HG02763 (cell line): ENCODE measurements at regions not wholly inside any gene's neighbourhood (a gene's known extent, or its start where the extent isn't known, plus 50 kb on each side); places are given as distances from the start of the nearest gene placed in this dataset.
"Not testable (repeated sequence)": the region's sequence is repeated elsewhere in the genome, so short reads cannot be mapped to it uniquely, and the experiment has no call there.

ENCODE experiments used
- ATAC-seq: cut with Tn5 transposase; IDR thresholded peaks from one replicate; pipeline ENCODE4 v1.9.1; 2021; ENCODE audit warnings: mild to moderate bottlenecking, moderate library complexity; ENCODE audit not compliant: unreplicated experiment

DNA sequence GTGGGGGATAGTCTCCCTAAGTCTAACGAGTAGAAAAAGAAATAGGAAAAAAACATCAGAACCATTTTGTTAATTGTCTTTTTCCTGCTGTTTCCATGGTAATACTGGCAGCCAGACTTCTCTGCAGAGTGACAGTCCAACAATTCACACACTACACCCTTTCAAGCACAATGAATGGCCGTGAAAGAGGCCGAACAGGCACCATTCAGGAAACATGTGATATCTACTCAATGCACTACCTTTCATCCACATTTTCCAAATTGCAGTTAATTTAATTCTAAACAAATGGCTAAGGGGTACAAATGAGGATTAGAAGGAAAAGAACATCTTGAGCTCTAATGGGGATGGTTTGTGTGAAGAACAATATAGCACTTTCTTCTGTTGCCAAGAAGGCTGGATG is 358.5 kb upstream of the ANKRD30A start:
- no peak for ATAC-seq

GRCh38 chr10:36766415-36766810 is 359.0 kb upstream of the ANKRD30A start:
- no peak for ATAC-seq

GRCh38 chr10:36765782-36766414 is 359.5 kb upstream of the ANKRD30A start:
- ATAC-seq = no peak

- ATAC-seq = no peak
These were observed 360.6 kb upstream of the ANKRD30A start for GRCh38 chr10:36764823-36765222.

GRCh38 chr10:36761121-36761520 is 364.3 kb upstream of the ANKRD30A start:
- no peak for ATAC-seq

DNA sequence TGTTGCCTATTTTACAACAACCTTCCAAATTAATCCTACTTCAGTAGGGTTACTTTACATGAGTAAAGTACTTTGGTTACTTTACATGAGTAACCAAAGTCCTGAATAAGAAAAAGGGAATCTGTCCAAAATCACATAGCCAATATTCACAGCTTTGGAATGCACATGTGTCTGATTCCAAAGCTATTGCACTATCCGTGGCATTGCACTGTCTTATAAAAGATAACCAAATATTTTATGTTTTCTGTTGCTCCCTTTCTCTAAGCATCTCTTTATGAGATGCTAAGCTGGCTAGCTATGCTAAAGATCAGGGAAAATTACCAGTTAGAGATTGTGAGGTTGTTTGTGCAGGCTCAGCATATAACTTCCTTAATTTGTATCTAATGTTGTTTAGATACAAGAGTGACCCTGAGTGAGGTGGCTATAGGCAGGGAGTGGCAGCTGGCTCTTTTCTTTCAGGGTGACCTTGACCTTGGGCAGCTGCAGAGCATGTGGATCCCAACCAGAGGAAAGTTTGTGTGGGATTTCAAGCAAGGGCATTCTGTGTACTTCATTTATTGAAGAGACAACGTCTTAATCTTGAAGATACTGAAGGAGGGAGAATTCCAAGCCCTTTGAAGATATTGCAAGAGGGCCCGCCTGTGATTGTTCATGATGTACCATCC is 366.1 kb upstream of the ANKRD30A start:
- no peak for ATAC-seq

GRCh38 chr10:36748128-36748871 is 377.1 kb upstream of the ANKRD30A start:
- ATAC-seq = no peak

- ATAC-seq = no peak
These were observed 385.4 kb upstream of the ANKRD30A start for GRCh38 chr10:36739884-36740445.

DNA sequence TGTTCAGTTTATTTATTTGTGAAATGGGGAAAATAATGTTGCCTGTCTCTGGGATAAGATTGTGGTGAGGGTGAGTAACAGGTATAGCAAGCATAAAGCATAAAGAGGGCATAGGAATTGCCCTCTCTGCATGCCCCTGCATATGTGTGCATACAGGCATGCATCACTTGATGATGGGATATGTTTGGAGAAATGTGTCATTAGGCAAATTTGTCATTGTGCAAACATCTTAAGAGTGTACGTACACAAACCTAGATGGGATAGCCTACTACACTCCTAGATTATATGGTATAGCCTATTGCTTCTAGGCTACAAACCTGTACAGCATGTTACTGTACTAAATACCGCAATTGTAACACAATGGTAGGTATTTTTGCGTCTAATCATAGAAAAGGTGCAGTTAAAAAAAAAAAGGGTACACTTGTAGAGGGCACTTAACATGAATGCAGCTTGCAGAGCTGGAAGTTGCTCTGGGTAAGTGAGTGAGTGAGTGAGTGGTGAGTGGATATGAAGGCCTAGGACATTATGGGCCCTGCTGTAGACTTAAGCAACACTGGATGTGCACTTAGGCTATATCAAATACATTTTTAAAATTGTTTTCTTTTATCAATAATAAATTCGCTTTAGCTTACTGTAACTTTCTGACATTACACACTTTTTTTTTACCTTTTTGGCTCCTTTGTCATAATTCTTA is 386.5 kb upstream of the ANKRD30A start:
- ATAC-seq = no peak

DNA sequence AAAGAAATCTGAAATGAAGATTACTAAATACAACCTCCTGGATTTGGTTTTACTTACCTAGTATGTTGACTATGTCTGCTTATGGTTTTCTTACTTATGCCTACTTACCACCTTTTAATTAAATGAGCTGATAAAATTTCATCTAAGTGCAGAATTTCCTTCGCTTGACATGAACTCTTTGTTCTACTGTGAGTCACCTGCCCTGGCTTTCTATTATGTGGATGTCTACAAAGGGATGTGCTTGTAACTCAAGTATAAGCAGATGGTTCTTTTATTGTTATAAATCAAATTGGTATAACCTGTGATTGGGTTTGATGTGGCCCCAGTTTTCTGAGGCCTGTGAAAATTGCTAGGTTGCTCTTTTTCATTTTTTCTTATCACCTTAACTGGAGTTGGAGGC is 389.1 kb upstream of the ANKRD30A start:
- ATAC-seq = no peak

DNA sequence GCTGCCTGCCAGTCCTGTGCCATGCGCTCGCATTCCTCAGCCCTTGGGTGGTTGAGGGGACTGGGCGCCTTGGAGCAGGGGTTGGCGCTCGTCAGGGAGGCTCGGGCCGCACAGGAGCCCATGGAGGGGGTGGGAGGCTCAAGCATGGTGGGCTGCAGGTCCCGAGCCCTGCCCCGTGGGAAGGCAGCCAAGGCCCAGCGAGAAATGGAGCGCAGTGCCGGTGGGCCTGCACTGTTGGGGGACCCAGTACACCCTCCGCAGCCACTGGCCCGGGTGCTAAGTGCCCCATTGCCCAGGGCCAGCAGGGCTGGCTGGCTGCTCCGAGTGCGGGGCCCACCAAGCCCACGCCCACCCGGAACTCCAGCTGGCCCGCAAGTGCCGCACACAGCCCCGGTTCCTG is 390.8 kb upstream of the ANKRD30A start:
- ATAC-seq = not testable (repeated sequence)

DNA sequence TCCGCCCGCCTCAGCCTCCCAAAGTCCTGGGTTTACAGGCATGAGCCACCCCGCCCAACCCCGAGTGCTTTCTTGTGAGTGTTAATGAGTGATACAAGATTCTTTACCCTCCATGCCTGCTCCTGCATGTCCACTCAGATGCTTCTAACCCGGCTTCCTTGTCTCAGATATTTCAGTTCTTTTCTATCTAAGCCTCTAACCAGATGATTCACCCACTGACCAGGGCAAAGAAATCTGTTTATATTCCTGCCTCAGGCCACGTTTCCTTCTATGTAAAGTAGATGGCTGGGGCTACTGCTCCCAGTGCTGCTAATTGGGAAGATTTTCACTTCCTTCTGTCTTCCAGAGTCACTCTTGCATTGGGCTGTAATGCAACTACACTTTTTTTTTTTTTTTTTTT is 395.1 kb upstream of the ANKRD30A start:
- ATAC-seq = no peak

GRCh38 chr10:36728626-36729025 is 396.8 kb upstream of the ANKRD30A start:
- no peak for ATAC-seq

- ATAC-seq = no peak
These were observed 399.5 kb upstream of the ANKRD30A start for GRCh38 chr10:36725581-36726520.

DNA sequence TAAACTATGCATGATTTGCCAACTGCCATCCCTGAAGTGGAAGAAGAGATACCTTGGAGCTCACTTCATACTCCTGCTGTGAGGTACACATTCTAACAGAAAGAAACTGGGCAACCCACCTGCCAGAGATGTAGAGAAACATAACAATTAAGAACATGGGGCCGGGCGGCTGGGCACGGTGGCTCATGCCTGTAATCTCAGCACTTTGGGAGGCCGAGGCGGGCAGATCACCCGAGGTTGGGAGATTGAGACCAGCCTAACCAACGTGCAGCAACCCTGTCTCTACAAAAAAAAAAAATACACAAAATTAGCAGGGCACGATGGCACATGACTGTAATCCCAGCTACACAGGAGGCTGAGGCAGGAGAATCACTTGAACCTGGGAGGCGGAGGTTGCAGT is 402.6 kb upstream of the ANKRD30A start:
- no peak for ATAC-seq

- ATAC-seq = no peak
These were observed 403.5 kb upstream of the ANKRD30A start for GRCh38 chr10:36721871-36722270.

DNA sequence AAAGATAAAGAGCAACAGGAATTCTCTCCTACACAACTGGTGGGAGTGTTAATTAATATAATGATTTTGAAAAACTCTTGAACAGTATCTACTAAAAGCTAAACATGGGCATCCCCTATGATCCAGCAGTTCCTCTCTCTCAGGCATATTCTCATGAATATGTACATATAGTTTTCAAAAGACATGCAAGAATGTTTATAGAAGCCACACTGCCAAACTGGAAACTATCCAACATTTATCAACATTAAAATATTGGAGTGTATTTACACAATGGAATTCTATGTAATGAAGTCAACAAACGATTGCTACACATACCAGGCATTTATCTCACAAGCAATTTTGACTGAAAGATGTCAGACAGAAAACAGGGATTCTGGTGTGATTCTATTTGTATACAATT is 404.5 kb upstream of the ANKRD30A start:
- ATAC-seq = no peak

GRCh38 chr10:36717118-36717517 is 408.3 kb upstream of the ANKRD30A start:
- ATAC-seq = no peak

GRCh38 chr10:36716291-36716690 is 409.1 kb upstream of the ANKRD30A start:
- ATAC-seq = no peak

DNA sequence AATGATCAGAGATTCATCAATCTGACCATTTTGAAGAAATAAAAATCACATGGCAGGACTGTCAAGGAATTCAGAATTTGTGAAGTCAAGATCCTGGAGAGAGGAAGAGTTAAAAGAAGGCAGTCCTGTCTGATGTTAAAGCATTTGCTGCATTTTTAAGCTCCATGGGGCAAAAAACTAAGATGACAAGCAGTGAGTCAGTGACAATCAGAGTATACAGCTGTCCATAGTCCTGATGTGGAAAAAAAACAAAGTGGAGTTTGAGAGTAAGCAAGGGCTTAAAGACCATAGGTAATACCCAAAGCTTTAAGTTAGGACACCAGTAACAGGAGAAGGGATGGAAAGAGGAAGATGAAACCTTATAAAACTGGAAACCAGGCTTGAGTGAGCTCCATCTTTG is 412.7 kb upstream of the ANKRD30A start:
- ATAC-seq = no peak
